ENCODE measurements at regions not wholly inside any gene's neighbourhood (a gene's known extent, or its start where the extent isn't known, plus 50 kb on each side); places are given as distances from the start of the nearest gene placed in this dataset.
"Not testable (repeated sequence)": the region's sequence is repeated elsewhere in the genome, so short reads cannot be mapped to it uniquely, and the experiment has no call there.

DNA sequence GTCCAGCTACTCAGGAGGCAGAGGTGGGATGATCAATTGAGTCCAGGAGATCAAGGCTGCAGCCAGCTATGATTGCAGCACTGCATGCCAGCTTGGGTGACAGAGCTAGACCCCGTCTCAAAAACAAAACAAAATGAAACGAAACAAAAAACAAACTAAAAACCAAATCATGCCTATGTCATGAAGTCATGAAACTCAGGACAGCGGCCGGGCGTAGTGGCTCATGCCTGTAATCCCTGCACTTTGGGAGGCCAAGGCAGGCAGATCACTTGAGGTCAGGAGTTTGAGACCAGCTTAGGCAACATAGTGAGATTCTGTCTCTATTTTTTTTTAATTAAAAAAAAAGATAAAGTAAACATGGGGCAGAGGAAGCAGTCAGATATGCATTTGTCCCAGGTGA, 472.6 kb downstream of the GOLGA6L6 start:
- TF ChIP-seq, protein P1, sequence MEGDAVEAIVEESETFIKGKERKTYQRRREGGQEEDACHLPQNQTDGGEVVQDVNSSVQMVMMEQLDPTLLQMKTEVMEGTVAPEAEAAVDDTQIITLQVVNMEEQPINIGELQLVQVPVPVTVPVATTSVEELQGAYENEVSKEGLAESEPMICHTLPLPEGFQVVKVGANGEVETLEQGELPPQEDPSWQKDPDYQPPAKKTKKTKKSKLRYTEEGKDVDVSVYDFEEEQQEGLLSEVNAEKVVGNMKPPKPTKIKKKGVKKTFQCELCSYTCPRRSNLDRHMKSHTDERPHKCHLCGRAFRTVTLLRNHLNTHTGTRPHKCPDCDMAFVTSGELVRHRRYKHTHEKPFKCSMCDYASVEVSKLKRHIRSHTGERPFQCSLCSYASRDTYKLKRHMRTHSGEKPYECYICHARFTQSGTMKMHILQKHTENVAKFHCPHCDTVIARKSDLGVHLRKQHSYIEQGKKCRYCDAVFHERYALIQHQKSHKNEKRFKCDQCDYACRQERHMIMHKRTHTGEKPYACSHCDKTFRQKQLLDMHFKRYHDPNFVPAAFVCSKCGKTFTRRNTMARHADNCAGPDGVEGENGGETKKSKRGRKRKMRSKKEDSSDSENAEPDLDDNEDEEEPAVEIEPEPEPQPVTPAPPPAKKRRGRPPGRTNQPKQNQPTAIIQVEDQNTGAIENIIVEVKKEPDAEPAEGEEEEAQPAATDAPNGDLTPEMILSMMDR (IDR thresholded peaks at IDR 0.05 in 8 of 11, conservative IDR thresholded peaks at IDR 0.05 in 3 of 11), result not testable (repeated sequence)
- TF ChIP-seq POLR2A, POLR2AphosphoS5 (IDR thresholded peaks at IDR 0.05): not testable (repeated sequence)
